Fibroblast of lung (primary cell): ENCODE measurements at regions not wholly inside any gene's neighbourhood (a gene's known extent, or its start where the extent isn't known, plus 50 kb on each side); places are given as distances from the start of the nearest gene placed in this dataset.

Experiments
- EZH2 ChIP-seq: IDR thresholded peaks from 2 replicates; pipeline ENCODE4 v1.5.1; 2012; ENCODE audit warnings: low read length, control low read depth, mild to moderate bottlenecking; ENCODE audit errors: missing control alignments
- TF ChIP-seq, protein P1 (sequence below), 2 donors: IDR thresholded peaks in 1 of 2; conservative IDR thresholded peaks in 1 of 2; 1 replicate in 1 of 2; 2 replicates in 1 of 2; pipeline ENCODE4 v1.5.1; 2011 to 2012; ENCODE audit warnings: low read length in 2 of 2, control low read depth in 1 of 2, inconsistent platforms in 1 of 2, low read depth in 1 of 2, mild to moderate bottlenecking in 1 of 2

DNA sequence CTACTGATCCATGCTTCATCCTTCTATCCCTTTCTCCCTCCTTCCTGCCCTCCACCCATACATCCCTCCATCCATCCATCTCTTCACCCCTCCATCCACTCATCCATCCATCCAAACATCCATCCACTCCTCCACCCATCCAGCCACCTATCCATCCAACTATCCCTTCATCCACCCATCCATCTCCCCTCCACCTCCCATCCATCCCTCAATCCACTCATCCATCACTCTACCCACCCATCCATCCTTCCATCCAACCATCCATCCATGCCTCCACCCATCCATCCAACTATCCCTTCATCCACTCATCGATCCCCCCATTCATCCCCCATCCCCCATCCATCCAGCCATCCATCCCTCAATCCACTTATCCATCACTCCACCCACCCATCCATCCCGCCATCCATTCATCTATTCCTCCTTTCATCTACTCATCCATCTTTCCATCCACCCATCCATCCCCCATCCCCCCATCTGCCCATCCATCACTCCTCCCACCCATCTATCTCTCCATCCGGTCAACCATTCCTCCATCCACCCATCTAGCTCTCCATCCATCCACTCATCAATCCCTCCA lies 132.4 kb upstream of the IQSEC1 start:
- TF ChIP-seq, protein P1, sequence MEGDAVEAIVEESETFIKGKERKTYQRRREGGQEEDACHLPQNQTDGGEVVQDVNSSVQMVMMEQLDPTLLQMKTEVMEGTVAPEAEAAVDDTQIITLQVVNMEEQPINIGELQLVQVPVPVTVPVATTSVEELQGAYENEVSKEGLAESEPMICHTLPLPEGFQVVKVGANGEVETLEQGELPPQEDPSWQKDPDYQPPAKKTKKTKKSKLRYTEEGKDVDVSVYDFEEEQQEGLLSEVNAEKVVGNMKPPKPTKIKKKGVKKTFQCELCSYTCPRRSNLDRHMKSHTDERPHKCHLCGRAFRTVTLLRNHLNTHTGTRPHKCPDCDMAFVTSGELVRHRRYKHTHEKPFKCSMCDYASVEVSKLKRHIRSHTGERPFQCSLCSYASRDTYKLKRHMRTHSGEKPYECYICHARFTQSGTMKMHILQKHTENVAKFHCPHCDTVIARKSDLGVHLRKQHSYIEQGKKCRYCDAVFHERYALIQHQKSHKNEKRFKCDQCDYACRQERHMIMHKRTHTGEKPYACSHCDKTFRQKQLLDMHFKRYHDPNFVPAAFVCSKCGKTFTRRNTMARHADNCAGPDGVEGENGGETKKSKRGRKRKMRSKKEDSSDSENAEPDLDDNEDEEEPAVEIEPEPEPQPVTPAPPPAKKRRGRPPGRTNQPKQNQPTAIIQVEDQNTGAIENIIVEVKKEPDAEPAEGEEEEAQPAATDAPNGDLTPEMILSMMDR (conservative IDR thresholded peaks at IDR 0.05 in 1 of 2, IDR thresholded peaks at IDR 0.05 in 1 of 2; ENCODE audit: low read depth in 1 of 2, low read length in 2 of 2), result no peak
- no peak for TF ChIP-seq EZH2
